ENCODE measurements at regions not wholly inside any gene's neighbourhood (a gene's known extent, or its start where the extent isn't known, plus 50 kb on each side); places are given as distances from the start of the nearest gene placed in this dataset.

DNA sequence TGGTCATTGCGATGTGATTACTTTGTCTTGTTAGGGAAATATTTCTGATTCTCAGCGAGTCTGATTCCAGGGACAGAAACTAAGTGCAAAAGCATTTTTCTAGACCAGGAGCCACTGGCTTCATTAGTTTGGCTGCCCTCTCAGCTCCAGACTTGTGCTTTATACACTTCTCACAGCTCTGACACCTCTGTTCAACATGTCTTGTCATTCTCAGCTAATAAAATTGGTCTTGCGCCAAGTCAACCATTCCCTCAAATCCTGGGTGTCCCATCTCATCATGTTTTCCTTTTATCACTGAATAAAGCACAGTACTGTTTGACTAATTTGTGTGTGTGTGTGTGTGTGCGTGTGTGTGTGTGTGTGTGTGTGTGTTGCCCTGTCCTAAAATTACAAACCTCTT is 215.5 kb upstream of the EPHA4 start:
- DNase-seq (ENCODE audit: low spot score): no peak
- H3K27ac ChIP-seq: no peak overlapping the region
- no peak overlapping the region for H3K4me3 ChIP-seq
- TF ChIP-seq, protein P1, sequence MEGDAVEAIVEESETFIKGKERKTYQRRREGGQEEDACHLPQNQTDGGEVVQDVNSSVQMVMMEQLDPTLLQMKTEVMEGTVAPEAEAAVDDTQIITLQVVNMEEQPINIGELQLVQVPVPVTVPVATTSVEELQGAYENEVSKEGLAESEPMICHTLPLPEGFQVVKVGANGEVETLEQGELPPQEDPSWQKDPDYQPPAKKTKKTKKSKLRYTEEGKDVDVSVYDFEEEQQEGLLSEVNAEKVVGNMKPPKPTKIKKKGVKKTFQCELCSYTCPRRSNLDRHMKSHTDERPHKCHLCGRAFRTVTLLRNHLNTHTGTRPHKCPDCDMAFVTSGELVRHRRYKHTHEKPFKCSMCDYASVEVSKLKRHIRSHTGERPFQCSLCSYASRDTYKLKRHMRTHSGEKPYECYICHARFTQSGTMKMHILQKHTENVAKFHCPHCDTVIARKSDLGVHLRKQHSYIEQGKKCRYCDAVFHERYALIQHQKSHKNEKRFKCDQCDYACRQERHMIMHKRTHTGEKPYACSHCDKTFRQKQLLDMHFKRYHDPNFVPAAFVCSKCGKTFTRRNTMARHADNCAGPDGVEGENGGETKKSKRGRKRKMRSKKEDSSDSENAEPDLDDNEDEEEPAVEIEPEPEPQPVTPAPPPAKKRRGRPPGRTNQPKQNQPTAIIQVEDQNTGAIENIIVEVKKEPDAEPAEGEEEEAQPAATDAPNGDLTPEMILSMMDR (IDR thresholded peaks at IDR 0.05): no peak

DNA sequence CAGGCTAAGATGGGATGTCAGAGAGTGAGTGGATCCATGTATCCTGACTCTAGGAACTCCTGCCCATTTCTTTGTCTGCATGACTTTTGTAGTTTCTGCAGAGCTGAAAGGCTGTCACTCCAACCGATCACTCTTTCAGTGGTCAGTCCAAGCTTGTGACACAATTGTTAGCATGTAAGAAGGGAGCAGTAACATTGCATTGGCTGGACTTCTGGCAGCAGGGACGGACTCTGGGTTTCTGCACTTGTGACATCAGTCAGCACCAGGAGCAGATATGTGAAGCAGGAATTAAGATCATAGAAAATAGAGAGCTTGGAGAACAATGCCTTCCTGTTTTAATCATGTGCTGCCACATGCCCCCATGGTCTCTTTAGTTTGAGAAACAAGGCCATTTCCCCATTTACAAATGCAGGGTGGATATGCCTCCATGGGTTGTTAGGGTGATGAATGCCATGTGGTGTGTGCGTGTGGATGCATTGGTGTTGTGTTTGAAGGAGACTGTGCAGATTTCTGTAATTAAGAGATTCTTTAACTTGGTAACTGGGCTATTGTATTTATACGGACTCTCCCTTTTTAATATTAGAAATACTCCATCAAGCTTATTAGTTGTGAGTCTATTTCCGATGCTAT is 214.3 kb upstream of the EPHA4 start:
- H3K4me3 ChIP-seq: no peak overlapping the region
- TF ChIP-seq, protein P1 (IDR thresholded peaks at IDR 0.05): no peak
- DNase-seq (ENCODE audit: low spot score): no peak
- H3K27ac ChIP-seq: no peak overlapping the region

DNA sequence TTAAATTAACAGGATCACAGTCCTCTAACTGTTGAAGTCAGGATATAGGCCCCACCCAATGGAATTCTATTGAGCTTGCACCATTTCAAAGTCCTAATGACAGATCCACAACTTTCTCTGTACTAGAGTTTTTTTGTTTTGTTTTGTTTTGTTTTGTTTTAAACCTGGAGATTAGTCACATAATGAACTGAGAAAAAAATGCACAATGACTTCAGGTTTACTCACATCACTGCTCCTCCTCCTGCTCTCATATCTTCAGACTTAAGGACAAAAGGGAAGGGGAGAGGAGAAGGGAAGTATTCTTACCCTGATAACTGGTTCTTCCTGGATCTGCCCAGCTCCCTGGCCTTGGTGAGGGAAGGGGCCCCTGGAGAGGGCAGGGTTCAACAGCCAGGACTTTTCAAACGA is 208.2 kb upstream of the EPHA4 start:
- Histone ChIP-seq H3K27ac (no peak overlapping the region), H3K4me3 (no peak overlapping the region)
- no peak for DNase-seq (ENCODE audit: low spot score)
- TF ChIP-seq, protein P1 (IDR thresholded peaks at IDR 0.05): no peak

DNA sequence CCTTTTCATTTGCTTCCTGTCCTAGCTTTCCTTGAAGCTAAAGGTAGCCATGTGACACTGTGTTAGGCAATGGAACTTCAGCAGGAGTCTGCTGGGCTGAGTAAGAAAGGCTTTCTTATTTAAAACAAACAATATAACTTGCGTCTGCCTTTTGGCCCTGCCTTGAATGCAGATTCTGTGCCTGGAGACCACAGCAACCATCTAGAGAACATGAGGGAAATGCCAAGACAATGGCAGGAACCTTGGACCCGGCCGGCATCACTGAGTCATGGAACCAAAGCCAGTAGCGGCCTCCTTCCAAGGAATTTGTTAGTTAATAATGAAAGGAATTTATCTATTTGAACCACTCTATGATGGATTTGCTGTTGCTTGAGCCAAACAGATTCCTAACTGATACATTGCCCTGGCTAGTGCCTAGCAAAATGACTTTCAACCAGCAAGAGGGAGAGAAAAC is 207.5 kb upstream of the EPHA4 start:
- TF ChIP-seq, protein P1 (IDR thresholded peaks at IDR 0.05): no peak
- H3K4me3 ChIP-seq: no peak overlapping the region
- DNase-seq (ENCODE audit: low spot score): no peak
- no peak overlapping the region for H3K27ac ChIP-seq

DNA sequence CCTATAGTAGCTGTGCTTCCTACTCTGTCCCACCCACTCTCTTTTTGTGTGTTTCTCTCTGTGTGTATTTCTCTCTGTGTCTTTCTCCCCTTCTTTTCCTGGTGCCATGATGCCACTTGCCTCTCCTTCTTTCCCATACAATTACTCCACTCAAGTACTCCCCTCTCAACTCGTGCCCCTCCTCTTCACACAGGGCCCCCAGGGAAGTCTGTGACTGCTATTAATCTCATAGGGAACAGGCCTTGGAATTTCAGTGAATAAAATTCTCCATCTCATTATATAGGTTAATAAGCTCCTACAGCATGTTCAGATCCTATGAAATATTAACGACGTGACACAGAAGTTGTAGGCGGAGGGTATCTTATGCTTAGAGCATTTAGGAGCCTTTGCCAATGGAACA is 205.9 kb upstream of the EPHA4 start:
- no peak for DNase-seq (ENCODE audit: low spot score)
- Histone ChIP-seq H3K4me3 (no peak overlapping the region), H3K27ac (no peak overlapping the region)
- TF ChIP-seq, protein P1 (IDR thresholded peaks at IDR 0.05): no peak

DNA sequence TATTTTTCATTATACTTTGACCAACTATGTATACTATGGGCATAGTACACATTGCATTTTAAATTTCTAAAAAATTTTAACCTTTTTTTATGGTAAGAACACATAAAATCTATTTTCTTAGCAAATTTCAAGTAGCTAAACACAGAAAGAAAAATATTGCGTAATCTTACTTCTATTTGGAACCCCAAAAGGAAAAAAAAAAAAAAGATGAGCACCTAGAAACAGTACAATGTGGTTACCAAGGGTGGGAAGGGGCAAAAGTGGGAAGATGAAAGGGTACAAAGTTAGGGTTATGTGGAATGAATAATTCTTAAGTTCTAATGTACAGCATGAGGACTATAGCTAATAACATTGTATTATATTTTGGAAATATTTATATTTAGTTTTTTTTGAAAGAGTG is 205.0 kb upstream of the EPHA4 start:
- Histone ChIP-seq H3K27ac (no peak overlapping the region), H3K4me3 (no peak overlapping the region)
- TF ChIP-seq, protein P1 (IDR thresholded peaks at IDR 0.05): no peak
- no peak for DNase-seq (ENCODE audit: low spot score)

DNA sequence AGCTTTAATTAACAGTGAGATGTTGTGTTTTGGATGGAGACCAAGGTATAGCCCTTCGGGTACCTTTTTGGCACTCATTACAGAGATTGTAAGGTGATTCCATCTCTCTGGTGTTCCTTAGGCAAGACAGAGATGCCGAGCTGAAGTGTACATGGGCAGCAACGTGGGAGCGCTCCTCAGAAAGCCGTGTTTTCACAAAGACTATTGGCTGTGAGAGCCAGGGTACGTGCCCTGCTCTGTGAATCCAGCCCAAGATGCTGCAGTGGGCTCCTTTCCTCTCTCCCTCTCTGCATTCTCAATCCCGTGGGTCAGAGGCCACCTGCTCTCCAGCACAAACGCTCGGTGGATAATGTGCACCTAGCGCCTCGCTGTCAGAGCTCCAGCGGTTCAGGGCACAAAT is 203.0 kb upstream of the EPHA4 start:
- TF ChIP-seq, protein P1 (IDR thresholded peaks at IDR 0.05): no peak
- Histone ChIP-seq H3K4me3 (no peak overlapping the region), H3K27ac (no peak overlapping the region)
- DNase-seq (ENCODE audit: low spot score): no peak

Data from coronary artery (tissue), 2 donors.